Spleen (tissue), 11 donors: ENCODE measurements at regions not wholly inside any gene's neighbourhood (a gene's known extent, or its start where the extent isn't known, plus 50 kb on each side); places are given as distances from the start of the nearest gene placed in this dataset.

ENCODE experiments used
- DNase-seq: peaks from one replicate; pipeline ENCODE4 v3.0.0-alpha.2; 2020
- H3K27ac ChIP-seq, 8 donors: fragments of 200-600 bp; sonication (generic) in 7 of 8; 1 replicate in 4 of 8; 2 replicates in 4 of 8; pipeline versions ENCODE4 v1.5.0 to v1.8.0; 2016 to 2021; ENCODE audit warnings: inconsistent platforms in 4 of 8, mild to moderate bottlenecking in 4 of 8, moderate library complexity in 1 of 8
- H3K27me3 ChIP-seq, 7 donors: fragments of 200-600 bp; sonication (generic) in 6 of 7; replicated peaks in 1 of 7; 1 replicate in 4 of 7; 2 replicates in 3 of 7; pipeline versions ENCODE4 v1.5.0 to v1.8.0; 2016 to 2021; ENCODE audit warnings: inconsistent platforms in 3 of 7, mild to moderate bottlenecking in 1 of 7
- H3K36me3 ChIP-seq, 6 donors: fragments of 200-600 bp; sonication (generic) in 5 of 6; 1 replicate in 4 of 6; 2 replicates in 2 of 6; pipeline versions ENCODE4 v1.5.0 to v1.8.0; 2016 to 2021; ENCODE audit warnings: inconsistent platforms in 2 of 6
- H3K4me1 ChIP-seq, 6 donors: fragments of 200-600 bp; sonication (generic) in 5 of 6; 1 replicate in 3 of 6; 2 replicates in 3 of 6; pipeline versions ENCODE4 v1.5.0 to v1.8.0; 2016 to 2021; ENCODE audit warnings: inconsistent platforms in 3 of 6
- H3K4me3 ChIP-seq, 8 donors: fragments of 200-600 bp; sonication (generic) in 7 of 8; 1 replicate in 4 of 8; 2 replicates in 4 of 8; pipeline versions ENCODE4 v1.5.0 to v1.8.0; 2016 to 2021; ENCODE audit warnings: inconsistent platforms in 4 of 8, mild to moderate bottlenecking in 4 of 8, moderate library complexity in 2 of 8
- H3K9me3 ChIP-seq, 8 donors: fragments of 200-600 bp; sonication (generic) in 7 of 8; 1 replicate in 4 of 8; 2 replicates in 4 of 8; pipeline versions ENCODE4 v1.5.0 to v1.8.0; 2016 to 2021; ENCODE audit warnings: inconsistent platforms in 4 of 8
- CTCF ChIP-seq, 11 experiments: fragments of 200-600 bp in 7 of 11; fragments of 450-650 bp in 4 of 11; sonication (generic) in 4 of 11; IDR thresholded peaks in 8 of 11; conservative IDR thresholded peaks in 3 of 11; 1 replicate in 7 of 11; 2 replicates in 4 of 11; pipeline versions ENCODE4 v1.4.0 to v1.8.0; 2016 to 2021; ENCODE audit warnings: antibody characterized with exemption in 11 of 11, inconsistent platforms in 4 of 11, mild to moderate bottlenecking in 1 of 11
- POLR2A ChIP-seq, 3 donors: fragments of 450-650 bp; IDR thresholded peaks; one replicate each; pipeline ENCODE4 v1.5.1; 2017; ENCODE audit warnings: antibody characterized with exemption in 3 of 3, mild to moderate bottlenecking in 1 of 3
- POLR2AphosphoS5 ChIP-seq, 3 donors: sonication (generic); formaldehyde crosslinking; IDR thresholded peaks; one replicate each; pipeline ENCODE4 v1.5.1; 2017; ENCODE audit warnings: antibody characterized with exemption in 3 of 3
- WGBS, 5 donors: extraction: QIAGEN DNeasy Blood & Tissue Kit in 3 of 5; methylation state at CpG; one replicate each; pipeline versions ENCODE4 v1.1.5 to v1.1.7; 2013 to 2018; 5-methylcytosine and 5-hydroxymethylcytosine counted together
- intact Hi-C: fragments of 100-400 bp; cut with DNase I; formaldehyde crosslinking; loops from one replicate; pipeline ENCODE4 v1.15.0; 2023; ENCODE audit warnings: low total_unique reads
- donor health status: healthy with polysubstance abuse.
- donor health status: DM: no; HTN: no; CAD: no; lungs with moderate emphysema.
- donor health status: DM: no; HTN: no; CAD: no.
- donor health status: Bipolar disorder and iron deficiency.
- donor health status: healthy.
- donor health status: DM: no; HTN: no; CAD: no.
- donor health status: DM: yes; HTN: yes; CAD: no.

GRCh38 chr2:8004250-8004681, 677.6 kb upstream of the ID2 start:
- Histone ChIP-seq H3K27me3 (no peaks in the 10 kb centered on the region), H3K36me3 (no peaks in the 10 kb centered on the region), H3K4me1 (peaks cover 0 to 6% (median 2%) of the 10 kb centered on the region in 6 donors), H3K9me3 (no peaks in the 10 kb centered on the region), H3K27ac (no peak overlapping the region), H3K4me3 (no peak overlapping the region)
- 17 to 42% (median 25%) methylated on average over 4 of the region's 4 CpGs for WGBS, 5 donors
- no peak for TF ChIP-seq POLR2AphosphoS5 (IDR thresholded peaks at IDR 0.05)
- TF ChIP-seq CTCF (IDR thresholded peaks at IDR 0.05 in 8 of 11, conservative IDR thresholded peaks at IDR 0.05 in 3 of 11) = no peak
- no peak for TF ChIP-seq POLR2A (IDR thresholded peaks at IDR 0.05)
- no peak for DNase-seq
- intact Hi-C loops = no loop called here

- intact Hi-C loops = no loop called here
- no peaks in the 10 kb centered on the region for H3K36me3 ChIP-seq
- TF ChIP-seq CTCF (IDR thresholded peaks at IDR 0.05 in 8 of 11, conservative IDR thresholded peaks at IDR 0.05 in 3 of 11) = no peak
- TF ChIP-seq POLR2A (IDR thresholded peaks at IDR 0.05) = no peak
- no peak for TF ChIP-seq POLR2AphosphoS5 (IDR thresholded peaks at IDR 0.05)
These were observed 675.7 kb upstream of the ID2 start for GRCh38 chr2:8006181-8006580.

GRCh38 chr2:8006626-8007025, 675.2 kb upstream of the ID2 start:
- DNase-seq = no peak
- no peaks in the 10 kb centered on the region for H3K27me3 ChIP-seq
- intact Hi-C loops = no loop called here
- no peak for TF ChIP-seq CTCF (IDR thresholded peaks at IDR 0.05 in 8 of 11, conservative IDR thresholded peaks at IDR 0.05 in 3 of 11)
- no peak for TF ChIP-seq POLR2A (IDR thresholded peaks at IDR 0.05)
- TF ChIP-seq POLR2AphosphoS5 (IDR thresholded peaks at IDR 0.05) = no peak
- WGBS, 5 donors = 80 to 87% (median 83%) methylated on average over 3 of the region's 3 CpGs
- peaks cover 0 to 6% (median 2%) of the 10 kb centered on the region in 6 donors for H3K4me1 ChIP-seq
- no peak overlapping the region for H3K4me3 ChIP-seq
- no peaks in the 10 kb centered on the region for H3K36me3 ChIP-seq
- no peak overlapping the region for H3K27ac ChIP-seq
- H3K9me3 ChIP-seq = no peaks in the 10 kb centered on the region

More at GRCh38 chr2:8006181-8006580, 675.7 kb upstream of the ID2 start:
- H3K27ac ChIP-seq = no peak overlapping the region
- no peak overlapping the region for H3K4me3 ChIP-seq
- no peaks in the 10 kb centered on the region for H3K27me3 ChIP-seq
- DNase-seq = no peak
- no peaks in the 10 kb centered on the region for H3K9me3 ChIP-seq
- H3K4me1 ChIP-seq = peaks cover 0 to 6% (median 2%) of the 10 kb centered on the region in 6 donors

GRCh38 chr2:8009010-8009597, 672.8 kb upstream of the ID2 start:
- Histone ChIP-seq H3K36me3 (no peaks in the 10 kb centered on the region), H3K9me3 (no peaks in the 10 kb centered on the region), H3K4me1 (peaks cover 0 to 5% (median under 1%) of the 10 kb centered on the region in 6 donors), H3K4me3 (no peak overlapping the region), H3K27me3 (no peaks in the 10 kb centered on the region), H3K27ac (no peak overlapping the region)
- TF ChIP-seq POLR2AphosphoS5 (IDR thresholded peaks at IDR 0.05) = no peak
- TF ChIP-seq POLR2A (IDR thresholded peaks at IDR 0.05) = no peak
- no peak for TF ChIP-seq CTCF (IDR thresholded peaks at IDR 0.05 in 8 of 11, conservative IDR thresholded peaks at IDR 0.05 in 3 of 11)
- DNase-seq = no peak
- WGBS, 5 donors = 87 to 92% (median 88%) methylated on average over 11 of the region's 11 CpGs
- intact Hi-C loops = no loop called here
